NCI-H524 (cell line): ENCODE measurements at regions not wholly inside any gene's neighbourhood (a gene's known extent, or its start where the extent isn't known, plus 50 kb on each side); places are given as distances from the start of the nearest gene placed in this dataset.

Experiments
- DNase-seq, 2 experiments: peaks; one replicate each; lab custom pipeline; 2025; lab: John Stamatoyannopoulos, UW

- no peak for DNase-seq
Measured at GRCh38 chr15:95281470-95281869, 1049.0 kb upstream of the NR2F2 start.

- DNase-seq, result no peak
Measured at GRCh38 chr15:95284492-95284891, 1046.0 kb upstream of the NR2F2 start.

- peak in 1 of 2 experiments; percentile 23 for DNase-seq
Measured at GRCh38 chr15:95284933-95285421, 1045.5 kb upstream of the NR2F2 start.

GRCh38 chr15:95286352-95286880 is 1044.1 kb upstream of the NR2F2 start:
- no peak for DNase-seq

- DNase-seq, result no peak
Measured at GRCh38 chr15:95287720-95288103, 1042.8 kb upstream of the NR2F2 start.

- no peak for DNase-seq
Measured at GRCh38 chr15:95288626-95289025, 1041.9 kb upstream of the NR2F2 start.

GRCh38 chr15:95290176-95290974 is 1040.1 kb upstream of the NR2F2 start:
- no peak for DNase-seq

GRCh38 chr15:95291898-95292472 is 1038.5 kb upstream of the NR2F2 start:
- peak; percentile 10 to 68 for DNase-seq

GRCh38 chr15:95292785-95293450 is 1037.6 kb upstream of the NR2F2 start:
- DNase-seq, result no peak

- no peak for DNase-seq
Measured at GRCh38 chr15:95293456-95294031, 1037.0 kb upstream of the NR2F2 start.

- peak; percentile 1 to 14 for DNase-seq
Measured at GRCh38 chr15:95295363-95295762, 1035.1 kb upstream of the NR2F2 start.

GRCh38 chr15:95295896-95296625 is 1034.4 kb upstream of the NR2F2 start:
- no peak for DNase-seq

- DNase-seq, result no peak
Measured at GRCh38 chr15:95296643-95297042, 1033.9 kb upstream of the NR2F2 start.

- DNase-seq, result no peak
Measured at GRCh38 chr15:95298729-95299128, 1031.8 kb upstream of the NR2F2 start.

GRCh38 chr15:95300958-95301357 is 1029.5 kb upstream of the NR2F2 start:
- DNase-seq, result no peak

GRCh38 chr15:95302206-95302605 is 1028.3 kb upstream of the NR2F2 start:
- DNase-seq, result no peak

- DNase-seq, result no peak
Measured at GRCh38 chr15:95302809-95303208, 1027.7 kb upstream of the NR2F2 start.

- no peak for DNase-seq
Measured at GRCh38 chr15:95303713-95304112, 1026.8 kb upstream of the NR2F2 start.

- peak; percentile 50 to 87 for DNase-seq
Measured at GRCh38 chr15:95304151-95304946, 1026.2 kb upstream of the NR2F2 start.

- no peak for DNase-seq
Measured at GRCh38 chr15:95304947-95305400, 1025.5 kb upstream of the NR2F2 start.

GRCh38 chr15:95307115-95307514 is 1023.4 kb upstream of the NR2F2 start:
- DNase-seq, result no peak
